HG03066 (cell line): ENCODE measurements at regions not wholly inside any gene's neighbourhood (a gene's known extent, or its start where the extent isn't known, plus 50 kb on each side); places are given as distances from the start of the nearest gene placed in this dataset.

Experiments used
- ATAC-seq: cut with Tn5 transposase; IDR thresholded peaks from one replicate; pipeline ENCODE4 v1.9.1; 2021; ENCODE audit warnings: low read depth; ENCODE audit not compliant: unreplicated experiment

GRCh38 chr2:8515864-8516533, 165.9 kb upstream of the ID2 start:
- peak; percentile 39 for ATAC-seq

- no peak for ATAC-seq
Measured at GRCh38 chr2:8517850-8518498, 163.9 kb upstream of the ID2 start.

GRCh38 chr2:8518979-8519668, 162.7 kb upstream of the ID2 start:
- ATAC-seq = no peak

GRCh38 chr2:8520791-8521344, 161.0 kb upstream of the ID2 start:
- ATAC-seq = no peak

- no peak for ATAC-seq
Measured at GRCh38 chr2:8522687-8523086, 159.2 kb upstream of the ID2 start.

- ATAC-seq = no peak
Measured at GRCh38 chr2:8524388-8524787, 157.5 kb upstream of the ID2 start.

GRCh38 chr2:8524823-8525222, 157.0 kb upstream of the ID2 start:
- no peak for ATAC-seq

GRCh38 chr2:8525236-8525581, 156.6 kb upstream of the ID2 start:
- no peak for ATAC-seq

GRCh38 chr2:8525582-8526402, 156.1 kb upstream of the ID2 start:
- peak; percentile 79 for ATAC-seq

GRCh38 chr2:8526403-8526696, 155.5 kb upstream of the ID2 start:
- ATAC-seq = no peak

GRCh38 chr2:8527031-8527430, 154.8 kb upstream of the ID2 start:
- ATAC-seq = no peak

GRCh38 chr2:8527676-8528075, 154.2 kb upstream of the ID2 start:
- no peak for ATAC-seq

GRCh38 chr2:8528863-8529262, 153.0 kb upstream of the ID2 start:
- no peak for ATAC-seq

GRCh38 chr2:8529706-8530277, 152.1 kb upstream of the ID2 start:
- ATAC-seq = no peak

- no peak for ATAC-seq
Measured at GRCh38 chr2:8531481-8531880, 150.4 kb upstream of the ID2 start.

- no peak for ATAC-seq
Measured at GRCh38 chr2:8532438-8532837, 149.4 kb upstream of the ID2 start.

- no peak for ATAC-seq
Measured at GRCh38 chr2:8533923-8534322, 147.9 kb upstream of the ID2 start.

- no peak for ATAC-seq
Measured at GRCh38 chr2:8534386-8534728, 147.5 kb upstream of the ID2 start.

GRCh38 chr2:8534729-8535468, 147.0 kb upstream of the ID2 start:
- no peak for ATAC-seq

- no peak for ATAC-seq
Measured at GRCh38 chr2:8535469-8535795, 146.4 kb upstream of the ID2 start.
